ENCODE measurements at regions not wholly inside any gene's neighbourhood (a gene's known extent, or its start where the extent isn't known, plus 50 kb on each side); places are given as distances from the start of the nearest gene placed in this dataset.

DNA sequence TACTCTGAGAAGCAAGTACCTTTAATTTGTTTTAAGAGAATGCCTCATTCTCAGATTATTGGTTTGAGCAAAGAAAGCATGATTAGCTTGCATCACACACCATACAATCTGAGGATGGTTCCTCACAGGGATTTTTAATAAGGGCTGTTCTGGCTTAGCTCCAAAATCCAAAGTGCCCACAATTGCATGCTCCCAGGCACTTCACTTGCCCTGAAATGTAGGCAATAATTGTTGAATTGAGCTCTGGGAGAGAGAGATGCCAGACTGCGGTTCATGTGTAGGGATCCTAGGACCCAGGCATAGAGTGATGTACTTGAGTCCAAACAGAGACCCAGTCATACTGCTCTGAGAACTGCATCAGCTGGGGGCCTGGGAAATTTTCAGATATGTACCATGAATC is 358.4 kb upstream of the CXorf51B start:
- H3K36me3 Mint-ChIP-seq = peaks cover 12% of the 10 kb centered on the region
- CTCF ChIA-PET = no interaction called here
- H3K9me3 Mint-ChIP-seq = peaks cover 46% of the 10 kb centered on the region
- H3K4me1 Mint-ChIP-seq = no peaks in the 10 kb centered on the region
- ATAC-seq = no peak
- no peak overlapping the region for H3K4me3 Mint-ChIP-seq
- H3K27me3 Mint-ChIP-seq (ENCODE audit: low read depth) = no peaks in the 10 kb centered on the region; the same call in 1 of the 2 replicates
- POLR2A ChIA-PET = no interaction called here
- H3K27ac Mint-ChIP-seq = no peak overlapping the region
- TF ChIP-seq IRF2 (CRISPR knock-in tag; IDR thresholded peaks at IDR 0.05; ENCODE audit: borderline replicate concordance, low read depth) = no peak
- no peak for TF ChIP-seq NFYB (CRISPR knock-in tag; conservative IDR thresholded peaks at IDR 0.05; ENCODE audit: low read depth)
- TF ChIP-seq MAX (CRISPR knock-in tag; IDR thresholded peaks at IDR 0.05) = no peak
- TF ChIP-seq NR2C2 (CRISPR knock-in tag; IDR thresholded peaks at IDR 0.05) = no peak
- TF ChIP-seq, protein P1, sequence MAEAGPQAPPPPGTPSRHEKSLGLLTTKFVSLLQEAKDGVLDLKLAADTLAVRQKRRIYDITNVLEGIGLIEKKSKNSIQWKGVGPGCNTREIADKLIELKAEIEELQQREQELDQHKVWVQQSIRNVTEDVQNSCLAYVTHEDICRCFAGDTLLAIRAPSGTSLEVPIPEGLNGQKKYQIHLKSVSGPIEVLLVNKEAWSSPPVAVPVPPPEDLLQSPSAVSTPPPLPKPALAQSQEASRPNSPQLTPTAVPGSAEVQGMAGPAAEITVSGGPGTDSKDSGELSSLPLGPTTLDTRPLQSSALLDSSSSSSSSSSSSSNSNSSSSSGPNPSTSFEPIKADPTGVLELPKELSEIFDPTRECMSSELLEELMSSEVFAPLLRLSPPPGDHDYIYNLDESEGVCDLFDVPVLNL (CRISPR knock-in tag; IDR thresholded peaks at IDR 0.05; ENCODE audit: borderline replicate concordance, low read depth) = no peak
- no peak for TF ChIP-seq ELF4 (CRISPR knock-in tag; IDR thresholded peaks at IDR 0.05; ENCODE audit: low read depth)
- no peak for TF ChIP-seq TCF7 (CRISPR knock-in tag; IDR thresholded peaks at IDR 0.05; ENCODE audit: low read depth)
- no peak for TF ChIP-seq ZNF423 (CRISPR knock-in tag; IDR thresholded peaks at IDR 0.05)
- TF ChIP-seq TEAD4 (CRISPR knock-in tag; IDR thresholded peaks at IDR 0.05) = no peak
- no peak for TF ChIP-seq ERG (CRISPR knock-in tag; IDR thresholded peaks at IDR 0.05)
- no peak for TF ChIP-seq KAT7 (CRISPR knock-in tag; IDR thresholded peaks at IDR 0.05; ENCODE audit: borderline replicate concordance)
- no peak for TF ChIP-seq PREB (CRISPR knock-in tag; IDR thresholded peaks at IDR 0.05; ENCODE audit: borderline replicate concordance)
- no peak for TF ChIP-seq ZNF219 (CRISPR knock-in tag; IDR thresholded peaks at IDR 0.05; ENCODE audit: borderline replicate concordance)
- no peak for TF ChIP-seq ZBTB21 (CRISPR knock-in tag; IDR thresholded peaks at IDR 0.05; ENCODE audit: borderline replicate concordance)
- TF ChIP-seq GABPB1 (CRISPR knock-in tag; IDR thresholded peaks at IDR 0.05) = no peak
- no peak for DNase-seq (ENCODE audit: low spot score)

DNA sequence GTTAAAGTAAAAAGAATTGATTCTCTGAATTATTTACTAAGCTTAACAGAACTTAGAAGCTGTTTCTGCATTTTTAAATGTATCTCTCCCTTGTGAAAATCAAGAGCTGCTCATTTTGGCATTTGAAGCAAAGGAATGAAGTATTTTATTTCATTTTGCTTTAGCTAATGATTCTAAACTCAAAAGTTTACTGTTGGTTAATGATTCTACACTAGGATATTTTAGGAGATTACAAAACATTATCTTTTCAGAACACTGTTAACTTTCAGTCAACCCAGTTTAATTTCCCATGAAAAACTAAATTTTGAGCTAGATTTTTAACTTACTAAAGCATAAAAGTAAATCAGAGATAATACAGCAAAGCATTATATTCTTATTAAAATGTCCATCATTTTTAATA is 355.2 kb upstream of the CXorf51B start:
- POLR2A ChIA-PET = no interaction called here
- Mint-ChIP-seq H3K27me3 (ENCODE audit: low read depth) (no peaks in the 10 kb centered on the region; the same call in 1 of the 2 replicates), H3K36me3 (peaks cover 30% of the 10 kb centered on the region), H3K27ac (no peak overlapping the region), H3K4me1 (no peaks in the 10 kb centered on the region), H3K9me3 (peaks cover 66% of the 10 kb centered on the region), H3K4me3 (no peak overlapping the region)
- CTCF ChIA-PET = no interaction called here
- TF ChIP-seq STAT6 (CRISPR knock-in tag; conservative IDR thresholded peaks at IDR 0.05; ENCODE audit: low read depth) = no peak
- TF ChIP-seq, protein P2, sequence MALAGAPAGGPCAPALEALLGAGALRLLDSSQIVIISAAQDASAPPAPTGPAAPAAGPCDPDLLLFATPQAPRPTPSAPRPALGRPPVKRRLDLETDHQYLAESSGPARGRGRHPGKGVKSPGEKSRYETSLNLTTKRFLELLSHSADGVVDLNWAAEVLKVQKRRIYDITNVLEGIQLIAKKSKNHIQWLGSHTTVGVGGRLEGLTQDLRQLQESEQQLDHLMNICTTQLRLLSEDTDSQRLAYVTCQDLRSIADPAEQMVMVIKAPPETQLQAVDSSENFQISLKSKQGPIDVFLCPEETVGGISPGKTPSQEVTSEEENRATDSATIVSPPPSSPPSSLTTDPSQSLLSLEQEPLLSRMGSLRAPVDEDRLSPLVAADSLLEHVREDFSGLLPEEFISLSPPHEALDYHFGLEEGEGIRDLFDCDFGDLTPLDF (CRISPR knock-in tag; IDR thresholded peaks at IDR 0.05) = no peak
- no peak for TF ChIP-seq TCF7 (CRISPR knock-in tag; IDR thresholded peaks at IDR 0.05; ENCODE audit: low read depth)
- TF ChIP-seq, protein P3, sequence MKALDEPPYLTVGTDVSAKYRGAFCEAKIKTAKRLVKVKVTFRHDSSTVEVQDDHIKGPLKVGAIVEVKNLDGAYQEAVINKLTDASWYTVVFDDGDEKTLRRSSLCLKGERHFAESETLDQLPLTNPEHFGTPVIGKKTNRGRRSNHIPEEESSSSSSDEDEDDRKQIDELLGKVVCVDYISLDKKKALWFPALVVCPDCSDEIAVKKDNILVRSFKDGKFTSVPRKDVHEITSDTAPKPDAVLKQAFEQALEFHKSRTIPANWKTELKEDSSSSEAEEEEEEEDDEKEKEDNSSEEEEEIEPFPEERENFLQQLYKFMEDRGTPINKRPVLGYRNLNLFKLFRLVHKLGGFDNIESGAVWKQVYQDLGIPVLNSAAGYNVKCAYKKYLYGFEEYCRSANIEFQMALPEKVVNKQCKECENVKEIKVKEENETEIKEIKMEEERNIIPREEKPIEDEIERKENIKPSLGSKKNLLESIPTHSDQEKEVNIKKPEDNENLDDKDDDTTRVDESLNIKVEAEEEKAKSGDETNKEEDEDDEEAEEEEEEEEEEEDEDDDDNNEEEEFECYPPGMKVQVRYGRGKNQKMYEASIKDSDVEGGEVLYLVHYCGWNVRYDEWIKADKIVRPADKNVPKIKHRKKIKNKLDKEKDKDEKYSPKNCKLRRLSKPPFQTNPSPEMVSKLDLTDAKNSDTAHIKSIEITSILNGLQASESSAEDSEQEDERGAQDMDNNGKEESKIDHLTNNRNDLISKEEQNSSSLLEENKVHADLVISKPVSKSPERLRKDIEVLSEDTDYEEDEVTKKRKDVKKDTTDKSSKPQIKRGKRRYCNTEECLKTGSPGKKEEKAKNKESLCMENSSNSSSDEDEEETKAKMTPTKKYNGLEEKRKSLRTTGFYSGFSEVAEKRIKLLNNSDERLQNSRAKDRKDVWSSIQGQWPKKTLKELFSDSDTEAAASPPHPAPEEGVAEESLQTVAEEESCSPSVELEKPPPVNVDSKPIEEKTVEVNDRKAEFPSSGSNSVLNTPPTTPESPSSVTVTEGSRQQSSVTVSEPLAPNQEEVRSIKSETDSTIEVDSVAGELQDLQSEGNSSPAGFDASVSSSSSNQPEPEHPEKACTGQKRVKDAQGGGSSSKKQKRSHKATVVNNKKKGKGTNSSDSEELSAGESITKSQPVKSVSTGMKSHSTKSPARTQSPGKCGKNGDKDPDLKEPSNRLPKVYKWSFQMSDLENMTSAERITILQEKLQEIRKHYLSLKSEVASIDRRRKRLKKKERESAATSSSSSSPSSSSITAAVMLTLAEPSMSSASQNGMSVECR (CRISPR knock-in tag; IDR thresholded peaks at IDR 0.05; ENCODE audit: borderline replicate concordance) = no peak
- TF ChIP-seq SMAD4 (CRISPR knock-in tag; IDR thresholded peaks at IDR 0.05) = no peak
- ATAC-seq (no peak), DNase-seq (ENCODE audit: low spot score) (no peak)
